GM21737 (cell line): ENCODE measurements at regions not wholly inside any gene's neighbourhood (a gene's known extent, or its start where the extent isn't known, plus 50 kb on each side); places are given as distances from the start of the nearest gene placed in this dataset.

Experiments
- ATAC-seq: cut with Tn5 transposase; IDR thresholded peaks from one replicate; pipeline ENCODE4 v1.9.1; 2021; ENCODE audit warnings: mild to moderate bottlenecking, moderate library complexity; ENCODE audit not compliant: unreplicated experiment

DNA sequence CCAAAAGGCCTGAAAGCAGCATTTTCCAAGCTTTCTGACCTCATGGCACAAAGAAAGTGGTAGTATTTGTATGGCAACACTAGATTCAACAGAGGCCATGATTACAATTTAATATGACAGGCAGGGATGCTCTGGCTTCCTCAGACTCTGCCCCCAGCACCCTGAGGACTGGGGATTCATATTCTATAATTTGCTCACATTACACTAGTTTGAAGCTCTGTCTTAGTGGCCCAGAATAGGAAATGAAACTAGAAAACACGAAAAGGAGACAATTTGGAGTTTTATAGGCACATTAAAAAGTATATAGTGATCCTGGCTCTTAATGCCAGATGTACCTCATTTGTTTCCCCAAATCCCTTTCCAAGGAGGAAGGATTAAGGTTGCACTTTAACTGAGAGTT is 173.0 kb upstream of the STK17B start:
- no peak for ATAC-seq

DNA sequence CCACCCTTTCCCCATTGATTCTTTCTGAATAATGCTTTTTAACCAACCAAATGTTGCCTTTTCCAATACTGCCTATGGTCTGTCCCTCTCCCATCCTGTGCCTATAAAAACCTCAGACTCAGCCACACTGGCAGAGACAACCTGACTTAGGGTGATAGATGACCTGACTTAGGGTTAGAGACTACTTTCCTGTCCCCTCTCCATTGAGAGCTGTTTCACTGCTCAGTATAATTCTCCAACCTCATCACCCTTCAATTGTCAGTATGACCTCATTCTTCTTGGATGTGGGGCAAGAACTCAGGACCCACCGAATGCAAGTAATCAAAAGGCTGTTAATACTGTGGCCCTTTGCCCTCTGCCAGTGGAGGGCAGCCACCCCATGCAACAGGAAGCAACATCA is 182.3 kb upstream of the STK17B start:
- no peak for ATAC-seq

DNA sequence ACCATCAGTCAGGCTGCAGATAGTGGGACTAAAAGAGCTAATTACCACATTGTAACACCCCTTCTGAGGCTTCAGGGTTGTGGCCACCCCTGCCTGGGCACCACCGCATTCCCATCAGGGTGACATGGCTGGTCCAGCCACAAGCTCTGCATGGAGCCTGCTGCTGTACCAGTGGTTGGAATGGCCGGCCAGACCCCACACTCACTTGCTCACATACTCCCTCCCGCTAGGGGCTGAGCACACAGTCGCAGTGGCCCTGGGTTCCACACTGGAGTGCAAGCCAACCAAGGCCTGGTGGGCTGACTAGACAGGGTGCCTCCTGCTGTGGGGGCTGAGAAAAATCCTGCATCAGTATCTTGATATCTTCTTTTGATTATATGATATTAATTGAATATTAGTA is 182.8 kb upstream of the STK17B start:
- ATAC-seq, result no peak

DNA sequence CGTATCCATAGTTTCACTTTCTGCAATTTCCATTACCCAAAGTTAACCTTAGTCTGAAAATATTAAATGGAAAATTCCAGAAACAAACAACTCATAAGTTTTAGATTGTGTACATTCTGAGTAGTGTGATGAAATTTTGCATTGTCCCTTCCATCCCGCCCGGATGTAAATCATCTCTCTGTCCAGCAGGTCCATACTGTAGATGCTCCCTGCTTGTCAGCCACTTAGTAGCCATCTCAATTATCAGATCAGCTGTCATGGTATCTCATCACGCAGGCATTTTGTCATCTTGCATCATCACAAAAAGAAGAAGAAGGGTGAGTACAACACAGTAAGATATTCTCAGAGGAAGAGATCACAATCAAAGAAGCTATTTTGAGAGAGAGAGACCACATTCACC is 185.0 kb upstream of the STK17B start:
- ATAC-seq, result no peak

DNA sequence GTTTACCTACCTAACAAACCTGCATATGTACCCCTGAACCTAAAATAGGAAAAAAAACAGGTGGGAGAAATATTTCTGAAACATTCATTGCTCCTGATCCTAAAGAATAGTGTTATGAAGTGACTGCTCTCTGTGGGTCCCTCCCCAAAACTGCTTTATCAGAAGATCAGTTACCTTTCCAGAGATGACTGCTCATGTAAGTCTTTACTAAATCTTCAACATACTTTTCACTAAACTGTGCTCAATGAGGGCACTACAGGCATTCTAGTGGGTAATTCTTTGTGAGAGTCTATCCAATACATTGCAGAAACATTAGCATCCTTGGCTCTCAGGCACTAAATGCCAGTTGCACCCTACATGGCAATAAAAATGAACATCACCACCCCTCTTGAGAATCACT is 189.3 kb upstream of the STK17B start:
- ATAC-seq, result no peak

DNA sequence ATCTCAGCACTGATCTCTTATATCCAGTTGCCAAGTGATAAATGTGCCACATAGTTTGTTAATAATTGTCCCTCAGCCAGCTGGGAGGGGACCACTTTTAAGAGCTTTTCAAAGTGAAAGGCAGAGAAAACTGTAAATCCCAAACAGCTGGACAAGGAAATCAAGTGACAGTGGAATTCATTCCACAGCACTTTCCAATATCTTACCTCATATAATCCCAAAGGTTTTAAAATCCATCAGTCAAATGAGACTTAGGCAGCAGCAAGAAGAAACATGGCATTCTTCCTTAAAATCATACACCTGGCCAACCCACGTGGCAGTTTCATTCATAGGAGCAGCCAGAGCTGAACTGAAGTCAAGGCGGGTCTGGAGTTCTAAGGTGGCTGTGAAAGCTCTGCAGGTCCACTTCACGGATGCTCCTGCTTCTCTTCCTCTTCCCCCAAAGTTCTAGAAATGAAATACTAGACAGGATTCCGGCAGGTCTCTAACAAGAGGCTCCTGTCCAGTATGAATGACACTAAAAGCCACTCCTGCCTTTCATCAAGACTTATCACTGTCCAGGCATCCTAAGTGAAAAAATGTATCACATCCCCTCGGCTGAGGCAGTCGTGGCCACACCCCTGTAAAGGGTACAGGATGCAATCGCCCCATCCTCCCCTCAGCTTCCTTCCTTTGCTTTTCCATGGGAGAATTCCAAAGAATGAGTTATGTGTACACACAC is 190.4 kb upstream of the STK17B start:
- no peak for ATAC-seq

DNA sequence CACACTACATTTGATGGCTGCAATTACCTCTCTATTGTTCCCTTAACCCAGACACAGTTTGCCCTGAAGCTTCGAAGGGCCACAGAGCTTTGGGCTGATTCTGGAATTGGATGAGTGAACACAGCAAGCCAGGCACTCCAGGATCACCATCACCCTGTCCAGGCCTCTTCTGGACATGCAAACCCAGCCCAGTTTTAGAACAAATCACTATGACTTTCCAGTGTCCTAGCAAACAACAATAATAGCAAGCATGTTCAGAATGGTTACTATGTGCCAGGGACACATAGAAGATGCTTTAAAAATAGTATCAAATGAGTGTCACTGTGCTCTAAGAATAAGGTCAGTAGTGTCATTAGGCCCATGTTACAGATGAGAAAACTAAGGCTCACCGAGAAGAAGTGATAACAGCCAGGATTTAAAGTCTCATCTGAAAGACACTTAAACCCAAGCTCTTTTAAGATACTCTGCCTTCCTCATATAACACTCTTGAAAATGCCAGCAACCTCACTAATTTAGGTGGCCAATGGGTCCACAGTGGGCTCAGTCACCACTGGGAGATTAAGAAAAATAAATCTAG is 191.7 kb upstream of the STK17B start:
- ATAC-seq, result no peak

DNA sequence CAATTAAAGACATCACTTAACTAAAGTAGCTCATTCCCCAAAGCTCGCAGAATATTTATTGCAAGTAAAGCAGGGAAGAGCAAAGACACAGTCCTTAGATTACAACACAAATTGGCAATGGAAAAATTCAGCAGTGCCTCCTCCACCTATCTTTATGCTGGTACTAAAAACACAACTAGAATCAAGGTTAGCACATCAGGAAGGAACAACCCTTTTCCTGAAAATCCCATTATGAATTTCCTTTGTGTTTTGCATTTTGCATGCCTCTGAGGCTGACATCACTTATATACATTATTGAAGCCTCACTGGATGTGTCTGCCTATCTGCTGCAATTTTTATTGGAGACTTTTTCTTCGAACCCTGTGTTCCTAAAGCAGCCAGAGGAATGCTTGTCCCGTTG is 193.8 kb upstream of the STK17B start:
- ATAC-seq, result no peak

DNA sequence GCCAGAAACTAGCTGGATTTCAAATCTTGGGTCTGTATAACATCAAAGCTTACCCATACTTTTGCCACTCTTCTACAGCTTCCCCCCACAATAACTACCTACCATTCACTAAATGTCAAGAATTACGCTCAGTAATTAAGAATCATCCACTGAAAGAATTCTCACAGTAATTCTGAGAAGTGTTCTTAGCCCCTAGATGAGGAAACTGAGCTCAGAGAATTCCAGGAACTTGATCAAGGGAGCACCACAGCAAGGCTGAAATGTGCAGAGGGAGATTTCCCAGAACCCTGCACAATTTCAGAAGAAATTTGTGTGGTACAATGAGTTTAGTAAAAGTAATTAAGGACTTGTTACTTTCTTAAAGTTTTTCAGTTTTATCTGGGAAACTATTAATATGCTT is 194.5 kb upstream of the STK17B start:
- no peak for ATAC-seq

DNA sequence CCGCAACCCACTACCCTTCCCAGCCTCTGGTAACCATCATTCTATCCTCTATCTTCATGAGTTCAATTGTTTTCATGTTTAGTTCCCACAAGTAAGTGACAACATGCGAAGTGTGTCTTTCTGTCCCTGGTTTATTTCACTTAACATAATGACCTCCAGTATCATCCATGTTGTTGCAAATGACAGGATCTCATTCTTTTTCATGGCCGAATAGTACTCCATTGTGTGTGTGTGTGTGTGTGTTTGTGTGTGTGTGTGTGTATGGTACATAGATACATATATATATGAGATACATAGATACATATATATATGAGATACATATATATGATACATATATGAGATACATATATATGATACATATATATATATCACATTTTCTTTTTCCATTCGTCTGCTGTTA is 196.3 kb upstream of the STK17B start:
- ATAC-seq, result no peak

DNA sequence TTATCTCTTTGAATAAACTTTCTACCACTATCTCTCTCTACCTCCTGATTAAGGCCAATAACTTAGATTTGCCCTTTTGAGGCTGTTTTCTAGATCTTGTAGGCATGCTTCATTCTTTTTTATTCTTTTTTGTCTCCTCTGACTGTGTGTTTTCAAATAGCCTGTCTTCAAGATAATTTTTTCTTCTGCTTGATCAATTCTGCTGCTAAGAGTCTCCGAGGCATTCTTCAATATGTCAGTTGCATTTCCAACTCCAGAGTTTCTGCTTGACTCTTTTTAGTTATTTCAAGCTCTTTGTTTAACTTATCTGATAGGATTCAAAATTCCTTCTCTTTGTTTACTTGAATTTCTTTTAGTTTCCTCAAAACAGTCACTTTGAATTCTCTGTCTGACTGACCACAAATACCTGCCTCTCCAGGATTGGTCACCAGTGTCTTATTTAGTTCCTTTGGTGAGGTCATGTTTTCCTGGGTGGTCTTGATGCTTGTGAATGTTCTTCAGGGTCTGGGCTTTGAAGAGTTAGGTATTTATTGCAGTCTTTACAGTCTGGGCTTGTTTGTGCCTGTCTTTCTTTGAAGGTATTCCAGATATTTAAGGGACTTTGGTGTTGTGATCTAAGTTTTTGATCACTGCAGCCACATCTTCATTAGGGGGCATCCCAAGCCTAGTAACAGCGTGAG is 197.3 kb upstream of the STK17B start:
- ATAC-seq, result no peak

DNA sequence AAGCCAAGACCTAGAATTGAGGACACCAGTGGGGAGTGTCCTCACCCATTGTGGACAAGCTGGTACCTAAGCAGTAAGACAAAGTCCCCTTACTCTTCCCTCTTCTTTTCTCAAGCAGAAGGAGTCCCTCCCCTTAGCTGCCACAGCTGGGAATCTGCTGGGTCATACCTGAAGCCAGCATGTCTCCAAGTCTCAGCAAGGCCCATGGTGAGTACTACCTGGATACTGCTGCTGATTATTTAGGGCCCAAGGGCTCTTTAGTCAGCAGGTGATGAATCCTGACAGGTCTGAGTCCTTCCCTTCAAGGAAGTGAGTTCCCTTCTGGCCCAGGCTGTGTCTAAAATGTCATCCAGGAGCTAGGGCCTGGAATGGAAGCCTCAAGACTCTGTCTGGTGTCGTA is 198.6 kb upstream of the STK17B start:
- ATAC-seq, result no peak

DNA sequence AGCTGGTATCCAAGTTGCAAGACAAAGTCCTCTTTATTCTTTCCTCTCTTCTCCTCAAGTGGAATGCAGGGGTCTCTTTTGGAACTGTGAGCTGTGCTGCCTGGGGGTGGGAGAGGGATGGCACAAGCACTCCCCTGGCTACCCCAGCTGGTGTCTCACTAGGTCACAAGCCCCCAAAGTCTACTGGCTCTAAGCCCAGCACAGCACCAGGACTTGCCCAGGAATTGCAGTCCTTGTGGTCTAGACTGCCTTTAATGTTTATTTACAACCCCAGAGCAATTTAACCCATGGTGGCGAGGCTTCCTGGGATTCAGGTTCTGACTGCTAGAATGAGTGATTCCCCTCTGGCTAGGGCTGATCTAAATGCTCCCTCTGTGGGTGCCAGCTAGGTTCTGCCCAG is 199.0 kb upstream of the STK17B start:
- ATAC-seq, result no peak

DNA sequence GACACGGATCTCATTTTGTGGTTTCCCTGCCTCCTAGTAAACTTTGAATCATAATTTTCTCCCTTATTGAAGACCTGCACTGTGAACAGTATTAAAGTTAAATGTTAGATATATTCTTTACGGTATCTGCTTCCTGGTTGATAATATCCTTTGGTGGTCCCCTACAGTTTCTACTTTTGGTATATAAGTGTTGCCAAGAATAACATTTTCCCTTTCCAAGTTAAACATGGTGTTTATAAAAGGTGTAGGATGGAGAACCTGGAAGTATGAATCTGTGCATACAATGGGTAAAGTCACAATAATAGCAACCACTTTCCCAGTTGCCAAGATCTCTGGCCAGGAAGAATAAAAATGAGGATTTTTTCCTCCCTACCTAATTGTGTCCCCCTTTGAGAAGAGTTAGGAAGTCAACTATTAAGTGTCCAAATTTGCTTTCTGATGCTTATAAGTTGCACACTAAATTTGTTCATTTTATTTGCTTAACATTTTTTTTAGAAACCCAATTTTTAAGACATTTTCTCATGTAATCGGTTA is 201.0 kb upstream of the STK17B start:
- no peak for ATAC-seq

DNA sequence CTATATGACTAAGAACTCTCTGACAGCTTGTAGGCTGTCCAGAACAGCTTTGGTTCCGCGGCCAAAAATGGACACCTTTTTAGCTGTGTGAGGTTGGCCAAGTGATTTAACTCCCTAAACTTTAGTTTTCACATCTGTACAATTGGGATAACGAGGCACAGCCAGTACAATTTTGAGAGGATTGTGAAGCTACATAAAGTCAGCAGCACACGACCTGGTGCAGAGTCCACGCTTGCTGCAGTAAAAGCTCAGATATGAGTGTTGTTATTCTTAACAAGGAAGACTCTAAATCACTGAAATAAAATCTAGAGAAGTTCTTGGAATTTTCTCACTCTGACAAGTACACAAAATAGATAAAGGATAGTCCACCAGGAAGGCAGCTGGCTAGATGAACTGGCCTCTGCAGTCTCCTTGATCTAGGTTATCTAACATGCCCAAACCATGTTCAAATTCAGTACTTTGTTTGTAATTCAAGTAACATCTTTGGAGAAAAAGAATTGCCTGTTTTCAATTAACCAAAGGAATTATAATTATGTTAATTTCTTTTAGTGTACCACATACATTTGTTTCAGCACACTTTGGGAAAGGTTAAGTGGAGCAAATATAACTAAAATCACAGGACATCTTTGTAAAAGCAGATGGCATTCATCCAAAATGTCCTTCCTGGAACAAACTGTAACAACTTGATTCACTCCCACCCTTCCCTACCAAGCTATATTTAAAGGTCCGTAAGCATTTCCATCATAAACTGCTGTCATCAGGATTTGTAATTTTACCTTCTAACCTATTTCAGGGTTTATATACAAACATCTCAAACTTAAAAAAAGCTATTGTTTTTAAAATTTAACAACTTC is 201.7 kb upstream of the STK17B start:
- ATAC-seq, result no peak

DNA sequence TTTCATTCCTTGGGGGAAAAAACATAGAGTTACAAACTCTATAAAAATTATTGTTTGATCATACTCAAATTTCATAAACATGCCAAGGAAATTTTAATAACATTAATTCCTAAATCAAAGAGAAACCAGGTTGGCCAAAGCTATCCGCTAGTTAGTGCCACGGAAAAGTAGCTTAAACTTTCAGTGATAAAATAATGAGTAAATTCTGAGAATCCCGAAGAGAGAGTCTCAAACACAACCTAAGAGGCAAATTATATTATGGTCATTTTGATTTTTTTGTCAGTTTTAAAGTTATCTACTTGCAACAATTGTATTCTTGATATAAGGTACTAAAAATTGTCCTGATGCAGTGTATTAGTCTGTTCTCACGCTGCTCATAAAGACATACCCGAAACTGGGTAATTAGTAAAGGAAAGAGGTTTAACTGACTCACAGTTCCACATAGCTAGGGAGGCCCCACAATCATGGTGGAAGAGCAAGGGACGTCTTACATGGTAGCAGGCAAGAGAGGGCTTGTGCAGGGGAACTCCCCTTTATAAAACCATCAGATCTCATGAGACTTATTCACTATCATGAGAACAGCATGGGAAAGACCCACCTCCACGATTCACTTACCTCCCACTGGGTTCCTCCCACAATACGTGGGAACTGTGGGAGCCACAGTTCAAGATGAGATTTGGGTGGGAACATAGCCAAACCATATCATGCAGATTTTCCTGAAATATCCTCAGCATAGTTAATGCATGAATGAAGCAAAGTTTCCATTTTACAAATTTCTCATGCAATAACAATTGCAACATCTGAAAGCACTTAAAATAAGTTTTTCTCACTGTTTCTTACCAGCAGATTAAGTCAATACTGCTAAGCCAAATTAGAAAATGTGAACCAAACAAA is 205.9 kb upstream of the STK17B start:
- ATAC-seq, result no peak

DNA sequence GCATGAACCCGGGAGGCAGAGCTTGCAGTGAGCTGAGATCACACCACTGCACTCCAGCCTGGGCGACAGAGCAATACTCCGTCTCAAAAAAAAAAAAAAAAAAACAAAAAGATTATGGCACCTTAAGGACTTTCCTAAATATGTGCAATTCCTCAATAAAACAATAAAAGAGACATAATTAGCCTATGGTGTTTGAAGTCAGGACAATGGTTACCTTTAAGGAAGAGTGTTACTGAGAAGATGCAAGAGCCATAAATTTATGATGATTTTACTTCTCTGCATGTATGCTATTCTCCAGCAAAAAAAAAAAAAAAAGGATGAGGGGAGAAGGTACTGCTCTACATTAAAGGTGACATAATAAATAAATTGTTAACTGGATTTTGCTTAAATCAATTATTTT is 208.2 kb upstream of the STK17B start:
- ATAC-seq, result no peak

DNA sequence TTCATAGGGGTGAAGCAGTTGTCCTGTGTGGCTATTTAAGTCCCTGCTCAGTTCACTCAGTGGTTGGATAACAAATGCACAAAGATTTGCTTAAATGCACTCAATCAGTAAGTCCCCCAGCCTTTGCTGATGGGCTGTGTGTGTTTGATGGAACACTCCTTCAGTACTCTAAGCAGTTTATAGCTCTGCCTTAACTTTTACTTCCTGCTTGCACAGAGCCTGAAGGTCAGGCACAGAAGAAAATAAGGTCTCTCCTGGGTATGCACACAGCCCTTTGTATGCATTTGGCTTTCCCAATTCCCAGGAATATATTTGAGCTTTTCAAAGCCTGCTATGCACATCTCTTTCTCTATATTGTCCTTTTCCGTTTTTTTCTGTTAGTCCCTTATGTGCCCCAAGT is 208.7 kb upstream of the STK17B start:
- ATAC-seq, result no peak

DNA sequence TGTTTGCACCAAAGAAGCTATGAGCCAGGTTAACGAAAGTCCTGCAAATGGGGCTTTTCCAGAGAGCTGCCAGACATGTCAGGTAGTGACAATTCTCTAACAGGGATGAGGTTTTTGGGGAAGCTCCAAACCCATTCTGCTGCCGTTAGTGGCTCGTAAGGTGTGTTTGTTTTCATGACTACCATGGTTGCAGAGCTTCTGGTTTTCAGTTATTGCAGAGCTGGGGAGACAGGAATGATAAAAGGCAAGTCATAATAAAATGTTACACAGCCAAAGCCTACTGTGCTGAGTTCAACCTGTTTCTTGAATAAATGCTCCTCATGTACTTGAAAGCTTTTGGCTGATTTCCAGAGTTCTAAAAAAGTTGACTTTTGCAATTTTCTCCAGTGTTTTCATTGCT is 209.2 kb upstream of the STK17B start:
- ATAC-seq, result no peak

DNA sequence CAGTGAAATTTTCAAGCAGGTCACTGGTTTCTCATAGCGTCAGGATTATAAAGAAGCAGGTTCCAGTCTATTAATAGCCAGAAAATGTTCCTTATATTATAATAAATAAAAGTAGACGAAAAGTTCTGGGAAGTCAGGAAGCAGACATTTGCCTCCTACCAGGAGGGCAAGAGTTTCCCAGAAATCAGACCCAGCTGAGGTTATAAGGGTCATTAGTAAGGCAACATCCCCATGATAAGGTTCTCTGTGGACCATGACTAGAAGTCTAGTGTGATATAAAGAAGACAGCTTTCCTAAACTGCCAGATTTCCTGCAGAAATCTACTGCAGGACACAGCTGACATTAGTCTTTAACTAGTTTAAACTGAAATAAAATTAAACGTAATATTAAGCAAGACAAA is 210.1 kb upstream of the STK17B start:
- ATAC-seq, result no peak
